HG02571 (cell line): ENCODE measurements at regions not wholly inside any gene's neighbourhood (a gene's known extent, or its start where the extent isn't known, plus 50 kb on each side); places are given as distances from the start of the nearest gene placed in this dataset.
"Not testable (repeated sequence)": the region's sequence is repeated elsewhere in the genome, so short reads cannot be mapped to it uniquely, and the experiment has no call there.

Source experiments
- ATAC-seq: cut with Tn5 transposase; IDR thresholded peaks from one replicate; pipeline ENCODE4 v1.9.1; 2021; ENCODE audit warnings: mild to moderate bottlenecking, moderate library complexity; ENCODE audit not compliant: unreplicated experiment

- not testable (repeated sequence) for ATAC-seq
Observed at GRCh38 chr9:17888964-17889363, 310.1 kb downstream of the SH3GL2 start.

- ATAC-seq = no peak
Observed at GRCh38 chr9:17894501-17895160, 315.8 kb downstream of the SH3GL2 start.

DNA sequence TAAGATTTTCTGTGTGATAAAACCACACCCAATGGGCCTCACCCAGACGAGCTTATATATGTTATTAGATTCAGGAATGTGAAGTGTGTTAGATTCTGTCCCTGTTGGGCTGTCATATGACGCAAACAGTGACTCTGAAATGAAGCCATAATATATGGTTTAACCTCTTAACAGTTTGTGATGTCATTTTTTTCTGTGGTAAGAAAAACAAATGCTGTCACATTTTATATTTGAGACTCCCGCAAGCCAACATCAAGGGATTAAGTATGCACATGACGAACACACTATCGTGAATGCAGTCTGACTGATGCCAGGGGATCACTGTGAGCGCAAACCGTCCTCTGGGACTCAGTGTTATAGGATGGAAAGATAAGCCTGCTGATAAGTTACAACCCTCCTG is 321.7 kb downstream of the SH3GL2 start:
- ATAC-seq = no peak

- ATAC-seq = no peak
Observed at GRCh38 chr9:17905366-17905765, 326.5 kb downstream of the SH3GL2 start.

DNA sequence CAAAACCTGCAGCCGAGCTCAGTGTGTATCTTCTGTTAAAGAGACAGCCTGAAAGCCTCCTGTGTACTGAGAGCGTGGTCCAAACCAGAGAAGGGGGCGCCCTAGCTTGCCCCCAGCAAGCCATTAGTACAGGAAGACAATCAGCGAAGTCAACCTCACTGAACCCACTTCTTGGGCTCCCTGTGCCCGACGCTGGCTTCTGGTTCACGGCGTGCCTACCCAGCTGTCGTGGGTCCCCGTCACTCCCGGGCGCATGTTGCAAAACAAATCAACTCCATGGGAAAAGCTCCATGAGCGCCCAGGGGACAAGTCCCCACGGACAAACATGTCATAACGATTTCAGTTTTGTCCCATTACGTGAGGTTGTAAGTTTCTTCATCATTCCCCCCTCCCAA is 326.9 kb downstream of the SH3GL2 start:
- ATAC-seq = no peak

GRCh38 chr9:17906176-17906840 is 327.4 kb downstream of the SH3GL2 start:
- no peak for ATAC-seq

DNA sequence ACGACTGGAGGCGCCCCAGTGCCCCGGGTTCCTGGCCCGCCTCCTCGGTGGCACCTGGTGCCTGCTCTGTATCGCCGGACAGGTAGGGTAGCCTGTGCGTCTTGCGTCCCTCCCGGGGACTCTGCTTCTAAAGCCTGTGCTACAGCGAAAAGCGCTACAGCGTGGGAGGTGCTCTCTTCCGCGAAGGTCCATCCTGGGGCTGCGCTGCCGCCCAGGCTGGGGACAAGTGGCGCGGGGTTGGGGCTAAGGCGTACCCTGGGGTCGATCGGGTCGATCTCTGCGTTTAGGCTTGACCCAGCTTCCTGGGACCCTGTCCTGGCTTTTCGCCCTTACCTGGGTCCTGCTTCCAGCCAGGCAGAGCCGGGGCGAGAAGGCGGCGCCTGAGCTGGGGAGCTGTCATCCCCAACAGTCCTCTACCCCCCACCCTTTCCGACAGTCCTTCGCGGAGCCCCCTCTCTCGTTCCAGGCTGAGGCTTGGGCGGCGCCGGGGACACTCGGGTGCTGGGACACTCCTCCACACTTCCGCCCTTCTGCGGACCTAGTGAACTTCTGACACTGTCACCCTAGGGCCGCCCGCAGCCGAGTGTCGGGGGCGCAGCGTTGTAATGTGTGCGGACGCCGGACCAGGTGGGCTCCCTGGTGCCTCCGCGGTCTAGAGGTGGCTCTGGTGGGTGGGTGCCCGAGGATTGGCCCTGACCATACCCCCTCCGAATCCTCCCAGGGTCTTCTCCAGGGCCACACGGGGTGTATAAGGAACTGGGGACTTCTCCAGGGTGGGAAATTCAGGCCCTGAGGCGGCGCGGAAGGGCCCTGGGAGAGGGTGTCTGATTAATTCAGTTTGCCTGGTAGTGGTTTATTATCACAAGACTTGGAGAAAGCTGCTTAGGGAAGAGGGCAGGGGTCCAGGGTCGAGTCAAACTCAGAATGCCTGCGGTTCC is 328.2 kb downstream of the SH3GL2 start:
- ATAC-seq = no peak

DNA sequence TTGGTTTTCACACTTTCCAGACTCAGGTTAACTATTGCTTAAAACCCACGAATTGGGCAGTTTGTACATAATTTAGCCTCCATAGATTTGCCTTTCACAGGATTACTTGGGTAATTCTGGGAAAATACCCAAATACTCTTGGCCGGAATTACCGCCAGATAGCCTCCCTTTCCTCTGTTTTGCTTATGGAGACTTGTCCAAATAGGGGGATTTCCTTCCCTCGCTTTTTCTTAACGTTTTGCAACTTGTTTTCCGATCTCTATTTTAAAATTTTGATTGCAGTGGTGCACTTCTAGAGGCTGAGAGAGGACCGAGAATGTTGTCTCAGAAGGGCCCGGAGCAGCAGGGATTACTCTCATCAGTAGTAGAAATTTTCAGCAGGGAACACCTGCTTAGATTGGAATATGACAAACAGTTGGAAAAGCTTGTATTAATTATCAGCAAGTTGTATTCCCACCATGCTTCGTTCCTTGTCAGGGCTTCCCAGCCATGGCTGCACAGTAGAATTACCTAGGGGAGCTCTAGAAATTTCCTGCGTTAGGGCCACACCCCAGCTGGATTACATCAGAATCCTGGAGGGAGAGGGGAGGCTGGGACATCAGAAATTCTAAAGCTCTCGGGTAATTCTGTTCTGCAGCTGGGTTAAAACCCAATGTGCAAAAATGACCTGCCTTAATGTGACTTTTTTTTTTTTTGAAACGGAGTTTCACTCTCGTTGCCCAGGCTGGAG is 329.1 kb downstream of the SH3GL2 start:
- ATAC-seq = no peak

- ATAC-seq = no peak
Observed at GRCh38 chr9:17926246-17926645, 347.4 kb downstream of the SH3GL2 start.

- no peak for ATAC-seq
Observed at GRCh38 chr9:17927616-17928015, 348.8 kb downstream of the SH3GL2 start.

GRCh38 chr9:17928228-17928627 is 349.4 kb downstream of the SH3GL2 start:
- ATAC-seq = no peak

GRCh38 chr9:17928768-17929167 is 349.9 kb downstream of the SH3GL2 start:
- no peak for ATAC-seq

DNA sequence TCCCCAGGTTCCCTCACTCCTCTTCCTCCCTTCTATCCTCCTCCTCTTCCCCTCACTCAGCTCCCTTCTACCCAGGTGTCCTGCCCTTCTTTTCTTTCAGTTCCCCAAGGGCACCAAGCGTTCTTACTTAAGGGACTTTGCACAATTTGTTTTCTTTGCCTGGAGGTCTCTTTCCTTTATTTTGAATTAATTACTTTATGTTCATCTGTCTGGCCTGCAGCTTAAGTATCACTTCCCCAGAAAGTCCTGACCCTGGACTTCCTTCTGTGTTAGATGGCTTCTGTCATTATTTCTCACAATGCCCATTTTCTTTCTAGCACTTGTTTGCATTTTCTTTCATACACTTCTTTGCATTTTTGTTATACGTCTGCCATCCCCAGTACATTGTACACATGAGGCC is 350.6 kb downstream of the SH3GL2 start:
- no peak for ATAC-seq

GRCh38 chr9:17930071-17930470 is 351.2 kb downstream of the SH3GL2 start:
- no peak for ATAC-seq

GRCh38 chr9:17936365-17936764 is 357.5 kb downstream of the SH3GL2 start:
- ATAC-seq = no peak

GRCh38 chr9:17938035-17938655 is 359.3 kb downstream of the SH3GL2 start:
- ATAC-seq = no peak

DNA sequence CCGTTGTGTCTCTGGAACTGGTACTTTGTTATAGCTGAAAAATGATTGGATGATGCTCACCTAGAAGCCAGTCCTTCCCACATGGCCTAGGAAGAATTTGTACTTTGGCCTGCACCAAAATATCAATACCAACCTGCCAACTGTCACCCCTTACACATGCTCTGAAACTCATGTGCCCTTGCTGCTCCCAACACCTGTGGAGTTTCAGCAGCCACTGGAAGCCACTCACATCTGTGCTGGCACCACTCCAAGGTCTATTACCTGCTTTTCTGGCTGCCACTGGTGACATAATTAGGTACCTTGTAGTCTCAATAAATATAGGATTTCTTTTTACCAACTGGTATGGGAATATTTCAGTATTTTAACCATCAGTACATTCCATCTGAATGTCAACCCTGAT is 363.6 kb downstream of the SH3GL2 start:
- ATAC-seq = no peak

DNA sequence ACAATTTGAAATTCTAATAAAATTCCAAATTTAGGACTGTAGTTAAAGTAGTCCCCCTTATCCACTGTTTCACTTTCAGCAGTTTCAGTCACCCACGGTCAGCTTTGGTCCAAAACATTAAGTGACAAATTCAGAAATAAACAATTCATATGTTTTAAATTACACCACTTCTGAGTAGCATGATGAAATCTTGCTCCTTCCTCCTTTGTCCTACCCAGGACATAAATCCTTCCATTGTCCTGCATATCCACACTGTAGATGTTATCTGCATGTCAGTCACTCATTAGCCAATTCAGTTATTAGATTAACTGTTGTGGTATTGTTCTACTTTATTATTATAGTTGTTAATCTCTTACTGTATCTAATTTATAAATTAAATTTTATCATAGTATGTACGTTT is 376.5 kb downstream of the SH3GL2 start:
- ATAC-seq = no peak

GRCh38 chr9:17958363-17958762 is 379.5 kb downstream of the SH3GL2 start:
- ATAC-seq = no peak

GRCh38 chr9:17962747-17963146 is 383.9 kb downstream of the SH3GL2 start:
- no peak for ATAC-seq

DNA sequence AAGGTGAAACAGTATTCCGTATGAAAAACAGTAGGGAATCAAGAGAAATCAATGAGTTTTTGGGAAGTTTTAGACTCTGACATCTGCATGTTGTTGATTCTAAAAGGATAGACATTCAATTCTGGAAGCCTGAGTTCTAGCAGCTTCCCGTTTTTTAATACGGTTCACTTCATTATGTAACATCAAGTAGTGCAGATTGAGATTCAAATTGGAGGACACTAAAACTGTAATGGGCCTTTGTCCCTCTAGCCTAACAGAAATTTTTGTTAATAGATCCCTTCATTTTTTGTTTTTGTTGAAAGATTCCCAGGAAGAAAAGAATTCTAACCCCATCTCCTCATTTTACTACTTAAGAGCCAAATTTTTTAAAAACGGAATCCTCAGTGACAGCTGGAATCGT is 384.6 kb downstream of the SH3GL2 start:
- no peak for ATAC-seq
